ENCODE measurements at regions not wholly inside any gene's neighbourhood (a gene's known extent, or its start where the extent isn't known, plus 50 kb on each side); places are given as distances from the start of the nearest gene placed in this dataset.

DNA sequence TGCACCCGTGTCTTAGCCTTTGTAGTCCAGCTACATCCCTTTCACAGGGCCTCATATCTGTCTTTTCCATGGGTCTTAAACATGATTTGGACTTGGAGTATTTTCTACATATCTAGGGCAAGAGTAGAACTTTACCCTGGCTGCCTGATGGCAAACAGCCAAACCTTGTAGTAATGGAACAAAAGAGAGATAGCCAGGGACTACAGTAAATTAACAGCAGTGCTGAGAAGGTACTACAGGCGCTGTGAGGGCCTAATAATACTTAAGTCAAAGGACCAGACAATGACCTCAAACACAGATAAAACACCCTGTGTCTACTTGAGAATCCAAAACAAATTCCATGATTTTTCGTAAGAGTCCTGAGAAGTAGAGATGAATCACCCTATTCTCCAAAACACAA, 111.0 kb upstream of the WDR17 start:
- DNase-seq (ENCODE audit: low read depth): no peak
- no peak for TF ChIP-seq CTCF (IDR thresholded peaks at IDR 0.05; ENCODE audit: control insufficient read depth, extremely low read depth, insufficient read depth)
- H3K4me3 ChIP-seq (ENCODE audit: low read depth, low read length): no peak overlapping the region

DNA sequence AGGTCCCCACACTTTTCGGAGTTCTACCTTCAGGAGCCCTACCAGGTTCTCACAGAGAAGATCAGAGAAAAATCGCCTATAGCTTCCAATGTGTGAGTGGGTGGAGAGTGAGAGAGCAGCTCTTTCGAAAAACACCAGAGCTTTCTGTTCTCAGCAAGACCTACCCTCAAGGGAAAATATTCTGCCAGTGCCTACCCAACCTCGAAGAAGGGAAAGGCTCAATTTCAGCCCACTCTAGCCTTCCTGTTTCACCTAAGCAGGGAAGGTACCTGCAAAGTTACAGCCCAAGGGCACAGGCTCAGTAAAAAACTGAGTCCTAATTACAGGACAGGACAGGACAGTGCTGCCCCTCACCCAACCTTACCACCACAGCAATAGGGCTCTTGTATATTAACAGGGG, 104.0 kb upstream of the WDR17 start:
- no peak for TF ChIP-seq CTCF (IDR thresholded peaks at IDR 0.05; ENCODE audit: control insufficient read depth, extremely low read depth, insufficient read depth)
- no peak for DNase-seq (ENCODE audit: low read depth)
- no peak overlapping the region for H3K4me3 ChIP-seq (ENCODE audit: low read depth, low read length)

DNA sequence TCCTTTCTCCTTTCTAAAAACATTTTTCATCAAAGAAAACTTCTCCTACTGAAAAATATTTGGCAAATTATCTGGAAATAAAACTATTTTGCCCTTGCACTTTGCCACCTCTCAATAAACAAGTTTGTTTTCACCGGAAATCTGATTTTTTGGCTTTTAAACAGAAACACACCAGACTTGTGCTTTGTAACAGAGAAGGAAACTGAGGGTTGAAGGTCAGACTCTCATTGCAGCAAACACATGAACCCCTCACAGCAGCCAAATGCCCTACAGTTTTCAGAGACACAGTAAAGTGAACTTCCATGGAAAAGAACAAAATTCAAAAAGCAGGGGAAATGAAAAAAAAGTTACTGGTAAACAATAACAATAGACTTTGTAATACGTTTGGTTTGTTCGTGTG, 95.6 kb upstream of the WDR17 start:
- no peak for DNase-seq (ENCODE audit: low read depth)
- no peak for TF ChIP-seq CTCF (IDR thresholded peaks at IDR 0.05; ENCODE audit: control insufficient read depth, extremely low read depth, insufficient read depth)
- H3K4me3 ChIP-seq (ENCODE audit: low read depth, low read length): no peak overlapping the region

- TF ChIP-seq CTCF (IDR thresholded peaks at IDR 0.05; ENCODE audit: control insufficient read depth, extremely low read depth, insufficient read depth): no peak
- H3K4me3 ChIP-seq (ENCODE audit: low read depth, low read length): no peak overlapping the region
- DNase-seq (ENCODE audit: low read depth): no peak
Observed at GRCh38 chr4:175970724-175971123, 94.9 kb upstream of the WDR17 start.

GRCh38 chr4:175971388-175972179, 94.1 kb upstream of the WDR17 start:
- DNase-seq (ENCODE audit: low read depth): no peak
- H3K4me3 ChIP-seq (ENCODE audit: low read depth, low read length): no peak overlapping the region
- no peak for TF ChIP-seq CTCF (IDR thresholded peaks at IDR 0.05; ENCODE audit: control insufficient read depth, extremely low read depth, insufficient read depth)

DNA sequence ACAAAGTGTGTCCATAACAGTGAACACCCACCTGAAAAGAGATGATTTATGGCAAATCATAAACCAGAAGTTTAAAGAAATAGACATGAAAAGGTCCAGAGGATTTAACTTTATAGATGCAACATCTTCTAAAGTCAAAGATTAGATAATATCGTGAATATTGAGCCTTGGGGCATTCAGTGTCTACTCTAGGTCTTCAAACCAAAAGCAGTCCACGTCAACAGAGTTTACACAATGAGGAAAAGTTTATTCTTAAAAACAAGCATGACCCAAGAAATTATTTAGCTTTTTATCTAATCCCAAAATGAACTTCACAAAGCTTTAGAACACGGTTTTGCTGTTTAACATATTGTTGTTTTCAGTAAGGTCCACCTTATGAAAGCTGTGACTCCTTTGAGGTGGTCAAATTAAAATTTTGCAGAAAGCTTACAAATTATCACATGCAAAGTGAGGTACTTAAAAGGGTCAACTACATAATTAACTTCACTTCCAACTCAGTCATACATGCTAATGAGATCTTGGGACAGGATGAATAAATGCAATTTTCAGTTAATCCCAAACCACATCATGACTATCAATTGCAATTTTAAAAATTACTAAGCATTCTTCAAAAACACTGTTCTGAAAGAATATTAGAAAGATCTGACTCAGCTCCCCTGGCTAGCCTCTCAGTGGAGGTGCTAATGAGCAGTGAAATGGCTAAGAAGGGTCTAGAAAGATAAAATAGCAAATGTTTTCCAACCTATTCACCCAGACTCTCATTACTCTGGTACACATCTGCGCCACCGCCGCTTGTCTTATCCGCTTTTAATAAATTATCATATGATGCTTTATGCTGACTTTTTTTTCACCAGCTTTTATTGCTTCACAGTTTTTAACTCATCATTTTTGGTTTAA, 92.4 kb upstream of the WDR17 start:
- DNase-seq (ENCODE audit: low read depth): no peak
- no peak overlapping the region for H3K4me3 ChIP-seq (ENCODE audit: low read depth, low read length)
- no peak for TF ChIP-seq CTCF (IDR thresholded peaks at IDR 0.05; ENCODE audit: control insufficient read depth, extremely low read depth, insufficient read depth)
